Left lobe of liver (tissue), 2 donors: ENCODE measurements at regions not wholly inside any gene's neighbourhood (a gene's known extent, or its start where the extent isn't known, plus 50 kb on each side); places are given as distances from the start of the nearest gene placed in this dataset.
A peak's percentile ranks its signal among the peaks of the same experiment; 100 is the strongest.

Source experiments
- ATAC-seq: fragments of 200-7000 bp; cut with Tn5 transposase; one replicate; pipeline ENCODE4 v1.9.1; 2020; ENCODE audit warnings: mild to moderate bottlenecking, moderate library complexity
- DNase-seq: peaks from one replicate; pipeline ENCODE4 v3.0.0-alpha.2; 2020; ENCODE audit warnings: low spot score
- donor health status: DM: no; HTN: no; CAD: no; lungs with moderate emphysema.
- donor health status: DM: no; HTN: yes; CAD: no.

GRCh38 chr18:28961669-28962228 lies 784.8 kb upstream of the CDH2 start:
- DNase-seq (no peak), ATAC-seq (peak; percentile 39)

- ATAC-seq (no peak), DNase-seq (no peak)
Measured at GRCh38 chr18:28960146-28960545, 783.2 kb upstream of the CDH2 start.

GRCh38 chr18:28952339-28952738 lies 775.4 kb upstream of the CDH2 start:
- ATAC-seq (no peak), DNase-seq (no peak)

- ATAC-seq = no peak
- no peak for DNase-seq
Measured at GRCh38 chr18:28947900-28948299, 771.0 kb upstream of the CDH2 start.

GRCh38 chr18:28946471-28946870 lies 769.5 kb upstream of the CDH2 start:
- DNase-seq (no peak), ATAC-seq (no peak)

- DNase-seq = no peak
- ATAC-seq = no peak
Measured at GRCh38 chr18:28922936-28923335, 746.0 kb upstream of the CDH2 start.

- DNase-seq (no peak), ATAC-seq (no peak)
Measured at GRCh38 chr18:28916456-28916855, 739.5 kb upstream of the CDH2 start.

- no peak for DNase-seq
- no peak for ATAC-seq
Measured at GRCh38 chr18:28905509-28905908, 728.6 kb upstream of the CDH2 start.

GRCh38 chr18:28904789-28905364 lies 727.9 kb upstream of the CDH2 start:
- DNase-seq (no peak), ATAC-seq (no peak)

GRCh38 chr18:28903306-28903705 lies 726.4 kb upstream of the CDH2 start:
- DNase-seq = no peak

GRCh38 chr18:28890791-28891190 lies 713.9 kb upstream of the CDH2 start:
- no peak for ATAC-seq
- no peak for DNase-seq

More at GRCh38 chr18:28903306-28903705, 726.4 kb upstream of the CDH2 start:
- no peak for ATAC-seq

- DNase-seq = no peak
- ATAC-seq = no peak
Measured at GRCh38 chr18:28884304-28884703, 707.4 kb upstream of the CDH2 start.

GRCh38 chr18:28880856-28881255 lies 703.9 kb upstream of the CDH2 start:
- ATAC-seq (no peak), DNase-seq (no peak)

- ATAC-seq (no peak), DNase-seq (no peak)
Measured at GRCh38 chr18:28875059-28875458, 698.1 kb upstream of the CDH2 start.

- DNase-seq (no peak), ATAC-seq (no peak)
Measured at GRCh38 chr18:28863396-28863795, 686.5 kb upstream of the CDH2 start.

- DNase-seq (no peak), ATAC-seq (no peak)
Measured at GRCh38 chr18:28858248-28858647, 681.3 kb upstream of the CDH2 start.

- DNase-seq (no peak), ATAC-seq (no peak)
Measured at GRCh38 chr18:28855989-28856388, 679.1 kb upstream of the CDH2 start.

GRCh38 chr18:28855524-28855923 lies 678.6 kb upstream of the CDH2 start:
- ATAC-seq = no peak
- DNase-seq = no peak

- ATAC-seq (no peak), DNase-seq (no peak)
Measured at GRCh38 chr18:28854964-28855363, 678.0 kb upstream of the CDH2 start.

- ATAC-seq (no peak), DNase-seq (no peak)
Measured at GRCh38 chr18:28846958-28847357, 670.0 kb upstream of the CDH2 start.

- no peak for DNase-seq
Measured at GRCh38 chr18:28837100-28837499, 660.2 kb upstream of the CDH2 start.

GRCh38 chr18:28834889-28835288 lies 658.0 kb upstream of the CDH2 start:
- DNase-seq = no peak
- ATAC-seq = no peak

More at GRCh38 chr18:28837100-28837499, 660.2 kb upstream of the CDH2 start:
- ATAC-seq = no peak

- DNase-seq (no peak), ATAC-seq (no peak)
Measured at GRCh38 chr18:28831908-28832307, 655.0 kb upstream of the CDH2 start.
